ENCODE measurements at regions not wholly inside any gene's neighbourhood (a gene's known extent, or its start where the extent isn't known, plus 50 kb on each side); places are given as distances from the start of the nearest gene placed in this dataset.

- no peak for DNase-seq (ENCODE audit: low read depth in 2 of 2, low spot score in 1 of 2)
Observed at GRCh38 chr16:56093055-56093454, 98.2 kb upstream of the GNAO1 start.

- no peak for DNase-seq (ENCODE audit: low read depth in 2 of 2, low spot score in 1 of 2)
Observed at GRCh38 chr16:56090076-56090475, 101.2 kb upstream of the GNAO1 start.

GRCh38 chr16:56087626-56088025 is 103.7 kb upstream of the GNAO1 start:
- DNase-seq (ENCODE audit: low read depth in 2 of 2, low spot score in 1 of 2) = no peak

GRCh38 chr16:56081371-56081770 is 109.9 kb upstream of the GNAO1 start:
- DNase-seq (ENCODE audit: low read depth in 2 of 2, low spot score in 1 of 2) = no peak

GRCh38 chr16:56075732-56076388 is 115.4 kb upstream of the GNAO1 start:
- no peak for DNase-seq (ENCODE audit: low read depth in 2 of 2, low spot score in 1 of 2)

- DNase-seq (ENCODE audit: low read depth in 2 of 2, low spot score in 1 of 2) = no peak
Observed at GRCh38 chr16:56073508-56073907, 117.8 kb upstream of the GNAO1 start.

- no peak for DNase-seq (ENCODE audit: low read depth in 2 of 2, low spot score in 1 of 2)
Observed at GRCh38 chr16:56072096-56072495, 119.2 kb upstream of the GNAO1 start.

- DNase-seq (ENCODE audit: low read depth in 2 of 2, low spot score in 1 of 2) = no peak
Observed at GRCh38 chr16:56068816-56069215, 122.5 kb upstream of the GNAO1 start.

- no peak for DNase-seq (ENCODE audit: low read depth in 2 of 2, low spot score in 1 of 2)
Observed at GRCh38 chr16:56068314-56068713, 123.0 kb upstream of the GNAO1 start.

GRCh38 chr16:56067406-56067805 is 123.9 kb upstream of the GNAO1 start:
- no peak for DNase-seq (ENCODE audit: low read depth in 2 of 2, low spot score in 1 of 2)

GRCh38 chr16:56066617-56067016 is 124.7 kb upstream of the GNAO1 start:
- no peak for DNase-seq (ENCODE audit: low read depth in 2 of 2, low spot score in 1 of 2)

- DNase-seq (ENCODE audit: low read depth in 2 of 2, low spot score in 1 of 2) = no peak
Observed at GRCh38 chr16:56063111-56063510, 128.2 kb upstream of the GNAO1 start.

- no peak for DNase-seq (ENCODE audit: low read depth in 2 of 2, low spot score in 1 of 2)
Observed at GRCh38 chr16:56057151-56057550, 134.1 kb upstream of the GNAO1 start.

GRCh38 chr16:56050916-56051315 is 140.4 kb upstream of the GNAO1 start:
- no peak for DNase-seq (ENCODE audit: low read depth in 2 of 2, low spot score in 1 of 2)

- DNase-seq (ENCODE audit: low read depth in 2 of 2, low spot score in 1 of 2) = no peak
Observed at GRCh38 chr16:56048425-56049105, 142.7 kb upstream of the GNAO1 start.

GRCh38 chr16:56047307-56048234 is 143.7 kb upstream of the GNAO1 start:
- no peak for DNase-seq (ENCODE audit: low read depth in 2 of 2, low spot score in 1 of 2)

- DNase-seq (ENCODE audit: low read depth in 2 of 2, low spot score in 1 of 2) = no peak
Observed at GRCh38 chr16:56042416-56042815, 148.9 kb upstream of the GNAO1 start.

- no peak for DNase-seq (ENCODE audit: low read depth in 2 of 2, low spot score in 1 of 2)
Observed at GRCh38 chr16:56041556-56042140, 149.6 kb upstream of the GNAO1 start.

GRCh38 chr16:56038564-56039098 is 152.7 kb upstream of the GNAO1 start:
- no peak for DNase-seq (ENCODE audit: low read depth in 2 of 2, low spot score in 1 of 2)

GRCh38 chr16:56032072-56032471 is 156.9 kb upstream of the CES5A start:
- no peak for DNase-seq (ENCODE audit: low read depth in 2 of 2, low spot score in 1 of 2)

GRCh38 chr16:56029026-56029425 is 153.9 kb upstream of the CES5A start:
- no peak for DNase-seq (ENCODE audit: low read depth in 2 of 2, low spot score in 1 of 2)
